ENCODE measurements at regions not wholly inside any gene's neighbourhood (a gene's known extent, or its start where the extent isn't known, plus 50 kb on each side); places are given as distances from the start of the nearest gene placed in this dataset.

DNA sequence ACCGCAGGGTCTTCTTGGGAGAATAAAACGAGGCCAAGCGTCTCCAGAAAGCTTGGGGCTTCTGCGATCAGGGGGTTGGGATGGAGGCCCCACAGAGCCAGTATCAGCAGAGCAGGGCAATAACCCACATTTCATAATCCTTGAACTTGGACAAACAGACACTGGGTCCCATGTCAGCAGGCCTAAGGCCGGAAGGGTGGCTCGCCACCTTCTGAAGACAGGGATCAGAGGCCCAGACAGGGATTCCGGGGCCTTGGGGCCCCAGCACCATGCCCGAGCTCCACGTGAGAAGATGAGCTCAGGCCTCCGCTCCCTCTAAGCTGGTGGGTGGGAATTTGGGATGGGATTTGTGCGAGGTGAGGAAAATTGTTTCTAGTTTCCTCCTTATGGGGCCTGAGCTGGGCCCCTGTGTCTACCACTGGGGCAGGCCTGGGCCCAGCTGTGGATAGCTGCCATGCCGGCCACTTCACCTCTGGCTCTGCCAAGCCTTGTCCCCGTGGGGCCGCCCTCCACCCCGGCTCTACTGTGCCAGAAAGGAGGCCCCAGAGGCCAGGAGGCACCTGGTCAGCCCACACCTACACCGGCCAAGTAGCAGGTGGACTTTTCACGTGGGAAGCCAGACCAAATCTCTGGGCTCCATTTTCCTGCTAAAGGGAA, 67.2 kb upstream of the DLK1 start:
- DNase-seq = no peak

- DNase-seq = no peak
Measured at GRCh38 chr14:100660498-100660881, 66.2 kb upstream of the DLK1 start.

DNA sequence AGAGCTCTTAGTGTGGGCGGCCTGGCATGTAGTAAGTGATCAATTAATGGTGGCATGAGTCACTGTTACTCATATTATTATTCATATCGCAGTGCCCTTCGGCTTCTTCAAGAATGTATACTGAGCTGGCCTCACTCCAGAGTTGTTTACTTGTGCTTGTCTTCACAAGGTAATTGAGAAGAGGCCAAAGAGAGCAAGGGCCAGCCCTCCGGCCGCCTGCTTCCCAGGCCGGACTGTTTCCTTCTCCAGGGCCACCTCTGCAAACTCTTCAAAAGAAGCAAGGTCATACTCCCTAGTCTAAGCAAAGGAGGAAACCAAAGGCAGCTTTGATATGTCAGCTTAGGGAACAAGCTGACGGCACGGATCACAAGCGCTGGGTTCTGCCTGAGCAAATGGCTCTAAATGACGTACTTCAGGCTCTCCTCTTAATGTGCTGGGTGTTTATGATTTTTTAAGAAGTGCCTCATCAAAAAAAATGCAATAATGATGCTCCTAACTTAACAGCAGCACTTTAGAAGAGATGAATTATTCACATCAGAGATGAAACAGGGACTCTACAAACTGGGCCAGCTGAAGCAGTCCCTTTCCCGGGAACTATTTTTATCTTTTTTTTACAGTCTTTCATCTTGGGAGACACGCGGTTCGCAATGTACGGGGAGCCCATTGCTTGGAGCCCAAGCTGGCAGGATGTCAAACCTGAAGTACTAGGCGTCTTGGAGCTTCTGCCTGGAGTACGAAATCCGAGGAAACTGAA, 65.6 kb upstream of the DLK1 start:
- DNase-seq = no peak

GRCh38 chr14:100662879-100663760, 63.6 kb upstream of the DLK1 start:
- DNase-seq = peak in 5 of 6 experiments; percentile 24 to 68 (median 37)

DNA sequence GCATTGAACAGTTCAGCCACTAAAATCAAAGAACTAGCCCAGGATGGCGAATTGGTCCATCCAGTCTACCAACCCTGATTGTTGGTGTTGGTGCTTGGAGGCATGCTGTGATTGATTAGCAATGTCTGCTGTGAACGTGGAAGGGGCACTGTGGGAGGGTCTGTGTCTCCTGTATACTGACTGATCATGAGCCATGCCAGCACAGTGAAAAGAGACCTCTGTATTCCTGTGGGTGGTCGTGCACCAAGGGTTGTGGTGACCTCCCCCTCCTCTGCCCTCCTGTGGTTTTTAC, 63.0 kb upstream of the DLK1 start:
- DNase-seq = no peak

- no peak for DNase-seq
Measured at GRCh38 chr14:100664231-100664630, 62.5 kb upstream of the DLK1 start.

- no peak for DNase-seq
Measured at GRCh38 chr14:100664841-100665510, 61.7 kb upstream of the DLK1 start.

DNA sequence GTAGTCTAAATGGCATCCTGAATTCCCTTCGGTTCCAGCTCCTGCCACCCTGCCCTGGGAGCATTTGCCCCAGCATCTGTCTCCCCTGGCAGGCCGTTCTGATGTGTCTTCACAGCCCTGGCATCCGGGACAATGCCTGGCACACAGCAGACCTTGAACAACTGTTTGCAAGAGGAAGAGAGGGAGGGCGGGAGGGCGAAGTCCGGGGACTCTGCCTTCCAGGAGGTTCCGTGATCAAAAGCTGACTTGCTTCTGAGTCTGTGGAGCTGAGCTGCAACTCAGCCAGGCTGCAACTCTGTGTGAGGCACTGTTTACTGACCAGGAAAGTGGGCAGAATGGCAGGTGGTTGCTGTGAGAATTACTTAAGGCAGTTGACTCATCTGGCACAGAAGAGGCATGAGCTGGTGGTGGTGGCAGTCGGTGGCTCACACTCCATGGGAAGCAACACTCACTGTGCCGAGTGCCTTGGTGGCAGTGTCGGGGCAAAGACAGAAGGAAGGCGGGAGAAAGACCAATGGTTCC, 61.1 kb upstream of the DLK1 start:
- no peak for DNase-seq

- no peak for DNase-seq
Measured at GRCh38 chr14:100666403-100666802, 60.3 kb upstream of the DLK1 start.

GRCh38 chr14:100666851-100667250, 59.8 kb upstream of the DLK1 start:
- no peak for DNase-seq

GRCh38 chr14:100667656-100668055, 59.0 kb upstream of the DLK1 start:
- DNase-seq = no peak

GRCh38 chr14:100668352-100668751, 58.3 kb upstream of the DLK1 start:
- no peak for DNase-seq

- DNase-seq = no peak
Measured at GRCh38 chr14:100669011-100669412, 57.7 kb upstream of the DLK1 start.

DNA sequence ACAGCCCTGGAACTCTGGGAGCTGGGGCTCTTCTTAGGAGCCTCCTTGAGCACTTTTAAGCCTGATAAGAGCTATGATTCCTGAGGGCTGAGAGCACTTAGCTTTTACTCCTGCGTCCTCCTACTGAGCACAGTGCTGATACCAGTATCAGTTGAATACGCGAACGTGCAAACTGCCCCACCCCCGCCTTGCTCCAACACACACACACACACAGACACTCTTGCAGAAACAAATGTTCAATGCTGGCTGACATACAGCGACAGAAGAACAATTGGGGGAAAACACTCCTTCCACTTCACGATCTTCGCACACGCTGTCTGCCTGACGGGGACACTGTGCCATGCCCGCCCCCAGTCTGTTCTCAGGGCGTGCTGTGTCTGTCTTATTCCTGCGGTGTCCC, 57.2 kb upstream of the DLK1 start:
- no peak for DNase-seq

- no peak for DNase-seq
Measured at GRCh38 chr14:100670017-100670752, 56.5 kb upstream of the DLK1 start.

DNA sequence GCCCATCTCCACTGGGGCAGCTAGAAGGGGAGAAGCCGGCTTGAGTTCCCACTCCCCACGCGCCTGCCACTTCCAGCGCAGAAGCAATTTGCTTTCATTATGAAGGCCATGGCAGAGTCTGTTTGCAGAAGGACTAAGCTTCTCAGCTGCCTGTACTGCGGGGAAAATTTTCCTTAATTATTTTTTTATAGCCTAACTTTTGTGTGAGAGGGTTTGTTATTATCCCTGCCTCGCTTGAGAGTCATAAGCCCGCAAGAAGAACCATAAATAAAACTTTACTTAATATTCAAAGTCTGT, 56.0 kb upstream of the DLK1 start:
- DNase-seq = no peak

GRCh38 chr14:100671386-100671901, 55.2 kb upstream of the DLK1 start:
- DNase-seq = no peak

DNA sequence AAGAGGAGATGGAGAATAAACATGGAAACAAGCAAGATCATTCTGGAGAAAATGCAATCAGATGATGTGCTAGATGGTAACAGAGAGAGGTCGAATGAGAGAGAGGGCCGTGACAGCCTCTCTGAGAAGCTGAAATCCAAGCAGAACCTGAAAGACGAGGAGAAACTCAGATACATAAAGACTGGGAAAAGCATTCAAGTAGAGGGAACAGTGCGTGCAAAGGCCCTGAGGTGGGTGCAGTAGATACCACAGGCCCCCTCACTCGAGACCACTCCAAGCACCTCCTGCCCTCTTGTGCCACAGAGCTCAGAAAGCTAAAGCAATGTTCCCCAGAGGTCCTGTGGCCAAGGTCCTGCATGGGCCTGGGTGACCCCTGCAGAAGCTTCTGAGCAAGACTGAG, 54.8 kb upstream of the DLK1 start:
- DNase-seq = no peak

- no peak for DNase-seq
Measured at GRCh38 chr14:100673085-100673806, 53.4 kb upstream of the DLK1 start.

DNA sequence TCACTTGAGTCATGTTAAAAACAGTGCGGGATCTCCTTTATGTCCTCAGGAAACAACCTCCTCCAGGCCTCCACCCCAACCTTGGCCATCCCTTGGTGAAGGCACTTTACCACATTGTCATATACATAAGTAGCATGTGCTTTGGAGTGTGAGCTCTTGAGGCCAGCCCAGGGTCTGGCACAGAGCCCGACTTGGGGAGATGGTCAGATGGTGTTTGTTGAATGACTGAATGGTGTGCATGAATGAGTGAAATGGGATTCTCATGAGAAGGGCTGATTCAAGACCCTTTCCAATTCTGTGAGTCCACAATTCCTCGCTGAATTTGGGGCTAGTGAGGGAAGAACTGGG, 52.9 kb upstream of the DLK1 start:
- no peak for DNase-seq

DNA sequence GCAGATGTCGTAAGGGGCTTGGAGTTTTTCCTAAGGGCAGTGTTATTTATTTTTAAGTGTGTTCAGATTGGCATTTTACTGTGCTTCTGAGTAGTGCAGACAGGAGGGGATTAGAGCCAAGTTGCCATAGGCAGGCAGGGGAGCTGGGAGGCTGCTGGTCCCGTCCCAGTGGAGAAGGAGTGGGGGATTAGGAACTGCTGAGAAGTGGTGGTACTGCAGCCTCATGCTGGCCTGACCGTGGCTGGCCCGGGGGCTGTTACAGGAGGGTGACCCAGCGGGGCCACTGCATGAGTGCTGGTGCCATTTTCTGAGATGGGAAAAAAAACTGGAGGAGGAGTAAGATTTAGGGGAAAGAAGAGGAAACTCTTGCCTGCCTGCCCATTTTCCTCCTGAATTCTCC, 52.3 kb upstream of the DLK1 start:
- DNase-seq = no peak
